ENCODE measurements at regions not wholly inside any gene's neighbourhood (a gene's known extent, or its start where the extent isn't known, plus 50 kb on each side); places are given as distances from the start of the nearest gene placed in this dataset.

DNA sequence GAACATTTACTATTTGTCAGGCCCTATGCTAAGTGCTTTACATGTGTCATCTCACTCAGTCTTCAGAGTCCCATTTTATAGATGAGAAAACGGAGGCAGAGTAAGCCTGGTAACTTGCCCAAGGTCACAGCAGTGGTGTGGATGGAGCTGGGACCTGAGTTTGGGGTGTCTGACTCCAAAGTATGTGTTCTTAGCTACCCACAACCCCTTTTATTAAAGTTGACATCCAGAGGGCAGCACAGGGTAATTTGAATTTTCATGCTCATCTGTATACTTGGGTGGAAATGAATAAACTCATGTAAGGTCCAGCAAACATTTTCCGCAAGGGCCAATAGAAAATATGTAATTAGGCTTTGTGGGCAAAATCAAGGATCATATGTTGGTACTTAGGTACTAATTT, 93.4 kb upstream of the SLC25A48 start:
- no peak for TF ChIP-seq POLR2A (IDR thresholded peaks at IDR 0.05)
- TF ChIP-seq, protein P1, sequence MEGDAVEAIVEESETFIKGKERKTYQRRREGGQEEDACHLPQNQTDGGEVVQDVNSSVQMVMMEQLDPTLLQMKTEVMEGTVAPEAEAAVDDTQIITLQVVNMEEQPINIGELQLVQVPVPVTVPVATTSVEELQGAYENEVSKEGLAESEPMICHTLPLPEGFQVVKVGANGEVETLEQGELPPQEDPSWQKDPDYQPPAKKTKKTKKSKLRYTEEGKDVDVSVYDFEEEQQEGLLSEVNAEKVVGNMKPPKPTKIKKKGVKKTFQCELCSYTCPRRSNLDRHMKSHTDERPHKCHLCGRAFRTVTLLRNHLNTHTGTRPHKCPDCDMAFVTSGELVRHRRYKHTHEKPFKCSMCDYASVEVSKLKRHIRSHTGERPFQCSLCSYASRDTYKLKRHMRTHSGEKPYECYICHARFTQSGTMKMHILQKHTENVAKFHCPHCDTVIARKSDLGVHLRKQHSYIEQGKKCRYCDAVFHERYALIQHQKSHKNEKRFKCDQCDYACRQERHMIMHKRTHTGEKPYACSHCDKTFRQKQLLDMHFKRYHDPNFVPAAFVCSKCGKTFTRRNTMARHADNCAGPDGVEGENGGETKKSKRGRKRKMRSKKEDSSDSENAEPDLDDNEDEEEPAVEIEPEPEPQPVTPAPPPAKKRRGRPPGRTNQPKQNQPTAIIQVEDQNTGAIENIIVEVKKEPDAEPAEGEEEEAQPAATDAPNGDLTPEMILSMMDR (IDR thresholded peaks at IDR 0.05), result no peak

Measured in body of pancreas (tissue), 4 donors.